Left ventricle myocardium inferior (tissue), 1 donor: ENCODE measurements at regions not wholly inside any gene's neighbourhood (a gene's known extent, or its start where the extent isn't known, plus 50 kb on each side); places are given as distances from the start of the nearest gene placed in this dataset.

Source experiments
- DNase-seq: peaks from one replicate; pipeline ENCODE4 v3.0.0-alpha.2; 2020
- H3K27ac ChIP-seq: fragments of 200-600 bp; replicated peaks from 2 replicates; pipeline ENCODE4 v1.8.0; 2021
- H3K27me3 ChIP-seq: fragments of 200-600 bp; 2 replicates; pipeline ENCODE4 v1.8.0; 2021; ENCODE audit warnings: low read depth
- H3K36me3 ChIP-seq: fragments of 200-600 bp; 2 replicates; pipeline ENCODE4 v1.8.0; 2021
- H3K4me1 ChIP-seq: fragments of 200-600 bp; 2 replicates; pipeline ENCODE4 v1.8.0; 2021
- H3K4me3 ChIP-seq: fragments of 200-600 bp; 2 replicates; pipeline ENCODE4 v1.8.0; 2021; ENCODE audit warnings: mild to moderate bottlenecking, moderate library complexity
- H3K9me3 ChIP-seq: fragments of 200-600 bp; replicated peaks from 2 replicates; pipeline ENCODE4 v1.8.0; 2021
- CTCF ChIP-seq: fragments of 200-600 bp; IDR thresholded peaks from 2 replicates; pipeline ENCODE4 v1.8.0; 2021; ENCODE audit warnings: antibody characterized with exemption, mild to moderate bottlenecking, borderline replicate concordance
- intact Hi-C: fragments of 100-400 bp; cut with micrococcal nuclease; formaldehyde crosslinking; loops from one replicate; pipeline ENCODE4 v1.11.0; 2022
- donor health status: DM: no; HTN: yes; CAD: no; lungs with severe emphysema.

- no peak for TF ChIP-seq CTCF
Observed at GRCh38 chr12:25743679-25744215, 190.7 kb upstream of the LMNTD1 start.

GRCh38 chr12:25744313-25744712 lies 191.2 kb upstream of the LMNTD1 start:
- no peak for TF ChIP-seq CTCF
- no peak overlapping the region for H3K27ac ChIP-seq
- intact Hi-C loops, result no loop called here
- no peaks in the 10 kb centered on the region for H3K36me3 ChIP-seq
- DNase-seq, result no peak
- no peaks in the 10 kb centered on the region for H3K4me1 ChIP-seq
- H3K4me3 ChIP-seq, result no peak overlapping the region
- no peaks in the 10 kb centered on the region for H3K27me3 ChIP-seq
- H3K9me3 ChIP-seq, result no peaks in the 10 kb centered on the region

More at GRCh38 chr12:25743679-25744215, 190.7 kb upstream of the LMNTD1 start:
- DNase-seq, result no peak
- Histone ChIP-seq H3K4me1 (no peaks in the 10 kb centered on the region), H3K36me3 (no peaks in the 10 kb centered on the region), H3K9me3 (no peaks in the 10 kb centered on the region), H3K4me3 (no peak overlapping the region), H3K27ac (no peak overlapping the region), H3K27me3 (no peaks in the 10 kb centered on the region)
- intact Hi-C loops, result no loop called here

- intact Hi-C loops, result no loop called here
- no peaks in the 10 kb centered on the region for H3K4me1 ChIP-seq
- no peaks in the 10 kb centered on the region for H3K36me3 ChIP-seq
- no peak for DNase-seq
- no peaks in the 10 kb centered on the region for H3K27me3 ChIP-seq
- no peak overlapping the region for H3K4me3 ChIP-seq
- H3K27ac ChIP-seq, result no peak overlapping the region
- no peak for TF ChIP-seq CTCF
- H3K9me3 ChIP-seq, result no peaks in the 10 kb centered on the region
Observed at GRCh38 chr12:25745281-25745680, 192.2 kb upstream of the LMNTD1 start.

- H3K9me3 ChIP-seq, result no peaks in the 10 kb centered on the region
- no peaks in the 10 kb centered on the region for H3K36me3 ChIP-seq
- TF ChIP-seq CTCF, result no peak
- no peak overlapping the region for H3K4me3 ChIP-seq
- no peaks in the 10 kb centered on the region for H3K4me1 ChIP-seq
- H3K27me3 ChIP-seq, result no peaks in the 10 kb centered on the region
- no peak for DNase-seq
- no peak overlapping the region for H3K27ac ChIP-seq
- intact Hi-C loops, result no loop called here
Observed at GRCh38 chr12:25746131-25746530, 193.0 kb upstream of the LMNTD1 start.

GRCh38 chr12:25752710-25753309 lies 199.7 kb upstream of the LMNTD1 start:
- Histone ChIP-seq H3K4me3 (no peak overlapping the region), H3K4me1 (no peaks in the 10 kb centered on the region), H3K27ac (no peak overlapping the region), H3K36me3 (no peaks in the 10 kb centered on the region), H3K9me3 (peaks cover 3% of the 10 kb centered on the region), H3K27me3 (no peaks in the 10 kb centered on the region)
- intact Hi-C loops, result no loop called here
- no peak for DNase-seq
- TF ChIP-seq CTCF, result no peak
